Neural progenitor cell (in vitro differentiated cells): ENCODE measurements at regions not wholly inside any gene's neighbourhood (a gene's known extent, or its start where the extent isn't known, plus 50 kb on each side); places are given as distances from the start of the nearest gene placed in this dataset.

ENCODE experiments used
- DNase-seq: peaks from one replicate; pipeline ENCODE4 v3.0.0-alpha.2; 2016; ENCODE audit warnings: low spot score
- H2AFZ ChIP-seq: fragments of 200-600 bp; sonication (generic); replicated peaks from 2 replicates; pipeline ENCODE4 v1.6.1; 2016; ENCODE audit warnings: antibody characterized with exemption
- H3F3A ChIP-seq: fragments of 200-600 bp; sonication (generic); 2 replicates; pipeline ENCODE4 v1.6.1; 2016; ENCODE audit warnings: antibody characterized with exemption, low read depth
- H3K27ac ChIP-seq: fragments of 200-600 bp; sonication (generic); 2 replicates; pipeline ENCODE4 v1.5.1; 2016; ENCODE audit warnings: mild to moderate bottlenecking
- H3K27me3 ChIP-seq: fragments of 200-600 bp; sonication (generic); 2 replicates; pipeline ENCODE4 v1.6.1; 2016; ENCODE audit warnings: mild to moderate bottlenecking, moderate library complexity
- H3K36me3 ChIP-seq: fragments of 200-600 bp; sonication (generic); 2 replicates; pipeline ENCODE4 v1.5.1; 2016
- H3K4me1 ChIP-seq: fragments of 200-600 bp; sonication (generic); 2 replicates; pipeline ENCODE4 v1.6.1; 2016; ENCODE audit warnings: mixed run types
- H3K4me2 ChIP-seq: fragments of 200-600 bp; sonication (generic); 2 replicates; pipeline ENCODE4 v1.6.1; 2016
- H3K4me3 ChIP-seq: fragments of 200-600 bp; sonication (generic); 2 replicates; pipeline ENCODE4 v1.5.1; 2016
- H3K79me2 ChIP-seq: fragments of 200-600 bp; sonication (generic); 2 replicates; pipeline ENCODE4 v1.6.1; 2016; ENCODE audit warnings: low read depth
- H3K9ac ChIP-seq: fragments of 200-600 bp; sonication (generic); 2 replicates; pipeline ENCODE4 v1.6.1; 2016
- H3K9me3 ChIP-seq: fragments of 200-600 bp; sonication (generic); 2 replicates; pipeline ENCODE4 v1.5.1; 2016; ENCODE audit warnings: low read depth
- H4K20me1 ChIP-seq: fragments of 200-600 bp; sonication (generic); 2 replicates; pipeline ENCODE4 v1.6.1; 2016; ENCODE audit warnings: low read depth
- H3K27ac Mint-ChIP-seq: 3 replicates; pipeline ENCODE4 v1.8.0; 2021; ENCODE audit warnings: mixed read lengths
- H3K27me3 Mint-ChIP-seq: 2 replicates; pipeline ENCODE4 v1.8.0; 2022; ENCODE audit warnings: low read depth, mild to moderate bottlenecking, inconsistent platforms, moderate library complexity, mixed read lengths; ENCODE audit not compliant: insufficient read depth
- H3K36me3 Mint-ChIP-seq: 3 replicates; pipeline ENCODE4 v1.8.0; 2021; ENCODE audit warnings: mixed read lengths
- H3K4me1 Mint-ChIP-seq: 3 replicates; pipeline ENCODE4 v1.8.0; 2021; ENCODE audit warnings: mixed read lengths
- H3K4me3 Mint-ChIP-seq: 3 replicates; pipeline ENCODE4 v1.8.0; 2021; ENCODE audit warnings: mild to moderate bottlenecking, moderate library complexity, mixed read lengths
- H3K9me3 Mint-ChIP-seq: 3 replicates; pipeline ENCODE4 v1.8.0; 2020; ENCODE audit warnings: mixed read lengths
- EZH2 ChIP-seq: fragments of 200-600 bp; sonication (generic); IDR thresholded peaks from 2 replicates; pipeline ENCODE4 v1.6.1; 2017; ENCODE audit warnings: antibody characterized with exemption, mild to moderate bottlenecking, moderate library complexity
- EZH2phosphoT487 ChIP-seq: fragments of 200-600 bp; sonication (generic); IDR thresholded peaks from 2 replicates; pipeline ENCODE4 v1.6.1; 2017; ENCODE audit warnings: antibody characterized with exemption
- TF ChIP-seq, protein P1 (sequence below): fragments of 200-600 bp; sonication (generic); IDR thresholded peaks from 2 replicates; pipeline ENCODE4 v1.5.1; 2017; ENCODE audit warnings: antibody characterized with exemption, mild to moderate bottlenecking

DNA sequence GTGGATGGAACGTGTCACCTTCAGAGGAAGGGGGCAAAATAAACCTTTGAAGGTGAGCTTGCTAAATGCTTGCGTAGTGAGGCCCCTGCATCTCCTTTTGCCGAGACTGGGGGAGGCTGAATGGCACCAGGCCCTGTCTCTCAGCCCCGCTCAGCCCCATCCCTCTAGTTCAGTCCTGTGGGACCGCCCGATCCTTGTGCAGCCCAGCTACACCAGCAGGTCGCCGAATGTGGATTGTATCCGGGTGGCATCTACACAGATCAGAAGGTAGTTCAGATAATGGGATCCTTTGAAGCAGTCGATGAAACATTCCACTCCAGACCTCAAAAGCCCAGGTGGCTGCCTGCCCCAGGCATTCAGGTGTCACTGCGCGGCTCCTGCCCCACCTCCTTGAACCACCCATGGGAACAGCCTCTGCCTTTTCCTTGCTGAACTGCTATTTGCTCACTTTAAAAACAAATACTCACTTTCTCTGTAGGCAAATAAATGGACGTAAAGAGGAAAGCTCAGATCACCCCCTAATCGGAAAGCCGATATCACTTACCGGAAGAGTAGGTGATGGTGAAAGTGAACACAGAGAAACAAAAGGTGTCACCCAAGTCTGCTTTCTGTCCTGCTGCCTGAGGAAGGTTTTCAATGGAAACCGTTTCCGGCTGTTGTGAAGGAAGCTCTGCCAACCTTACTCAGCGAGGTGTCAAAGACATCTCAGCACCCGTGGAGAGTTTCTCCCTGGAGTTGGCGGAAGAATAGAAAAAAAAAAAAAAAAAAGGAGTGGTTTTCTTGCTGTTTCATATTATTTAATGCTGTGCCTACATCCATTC, 100.3 kb upstream of the NCOR2 start:
- H3K27ac Mint-ChIP-seq = no peak overlapping the region

DNA sequence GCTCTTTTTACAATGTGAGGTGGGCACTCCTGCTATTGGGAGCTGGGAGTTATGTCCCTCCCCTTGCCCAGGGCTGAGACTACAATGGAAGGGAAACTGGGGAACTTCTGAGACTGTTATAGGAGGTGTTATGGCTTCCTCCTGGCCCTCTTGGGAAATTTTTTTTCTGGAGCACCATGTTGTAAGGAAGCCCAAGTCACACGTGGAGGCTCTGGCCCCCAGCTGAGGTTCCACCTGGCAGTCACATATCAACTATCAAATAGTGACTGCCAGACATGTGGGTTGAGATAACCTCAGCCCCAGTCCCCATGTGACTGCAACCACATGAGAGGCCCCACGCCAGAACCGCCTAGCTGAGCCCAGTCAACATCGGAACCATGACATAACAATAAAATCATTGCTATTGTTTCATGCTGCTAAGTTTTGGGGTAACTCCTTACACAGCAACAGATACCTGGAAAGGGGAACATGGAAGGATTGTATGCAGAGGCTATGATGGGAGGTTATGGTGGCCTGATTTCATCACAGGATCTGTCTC, 99.4 kb upstream of the NCOR2 start:
- no peak overlapping the region for H3K9ac ChIP-seq
- peaks cover 17% of the 10 kb centered on the region for H3K4me1 Mint-ChIP-seq
- TF ChIP-seq EZH2 (no peak), EZH2phosphoT487 (no peak)
- TF ChIP-seq, protein P1, sequence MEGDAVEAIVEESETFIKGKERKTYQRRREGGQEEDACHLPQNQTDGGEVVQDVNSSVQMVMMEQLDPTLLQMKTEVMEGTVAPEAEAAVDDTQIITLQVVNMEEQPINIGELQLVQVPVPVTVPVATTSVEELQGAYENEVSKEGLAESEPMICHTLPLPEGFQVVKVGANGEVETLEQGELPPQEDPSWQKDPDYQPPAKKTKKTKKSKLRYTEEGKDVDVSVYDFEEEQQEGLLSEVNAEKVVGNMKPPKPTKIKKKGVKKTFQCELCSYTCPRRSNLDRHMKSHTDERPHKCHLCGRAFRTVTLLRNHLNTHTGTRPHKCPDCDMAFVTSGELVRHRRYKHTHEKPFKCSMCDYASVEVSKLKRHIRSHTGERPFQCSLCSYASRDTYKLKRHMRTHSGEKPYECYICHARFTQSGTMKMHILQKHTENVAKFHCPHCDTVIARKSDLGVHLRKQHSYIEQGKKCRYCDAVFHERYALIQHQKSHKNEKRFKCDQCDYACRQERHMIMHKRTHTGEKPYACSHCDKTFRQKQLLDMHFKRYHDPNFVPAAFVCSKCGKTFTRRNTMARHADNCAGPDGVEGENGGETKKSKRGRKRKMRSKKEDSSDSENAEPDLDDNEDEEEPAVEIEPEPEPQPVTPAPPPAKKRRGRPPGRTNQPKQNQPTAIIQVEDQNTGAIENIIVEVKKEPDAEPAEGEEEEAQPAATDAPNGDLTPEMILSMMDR = no peak
- H3K27me3 ChIP-seq = no peaks in the 10 kb centered on the region
- H3K4me1 ChIP-seq = peaks cover 8% of the 10 kb centered on the region
- H3K9me3 ChIP-seq = no peaks in the 10 kb centered on the region
- H3K4me3 ChIP-seq = no peak overlapping the region
- no peaks in the 10 kb centered on the region for H3K36me3 ChIP-seq
- peaks cover 17% of the 10 kb centered on the region for H3F3A ChIP-seq
- H3K4me2 ChIP-seq = no peak overlapping the region
- H2AFZ ChIP-seq = no peak overlapping the region
- no peak overlapping the region for H3K27ac ChIP-seq
- H4K20me1 ChIP-seq = no peaks in the 10 kb centered on the region
- no peak overlapping the region for H3K27ac Mint-ChIP-seq
- H3K27me3 Mint-ChIP-seq = peaks cover 7% of the 10 kb centered on the region
- no peaks in the 10 kb centered on the region for H3K79me2 ChIP-seq
- peaks cover 23% of the 10 kb centered on the region for H3K9me3 Mint-ChIP-seq
- no peak for DNase-seq
- no peak overlapping the region for H3K4me3 Mint-ChIP-seq
- H3K36me3 Mint-ChIP-seq = no peaks in the 10 kb centered on the region

More for the DNA sequence above, 100.3 kb upstream of the NCOR2 start:
- Histone ChIP-seq H3K4me2 (no peak overlapping the region), H3K9ac (no peak overlapping the region), H3K79me2 (no peaks in the 10 kb centered on the region), H3K9me3 (no peaks in the 10 kb centered on the region), H3F3A (peaks cover 26% of the 10 kb centered on the region), H3K36me3 (no peaks in the 10 kb centered on the region), H3K4me3 (no peak overlapping the region), H3K27ac (no peak overlapping the region), H3K27me3 (no peaks in the 10 kb centered on the region), H4K20me1 (no peaks in the 10 kb centered on the region), H2AFZ (no peak overlapping the region), H3K4me1 (peaks cover 8% of the 10 kb centered on the region)
- Mint-ChIP-seq H3K9me3 (peaks cover 22% of the 10 kb centered on the region), H3K4me3 (no peak overlapping the region), H3K36me3 (no peaks in the 10 kb centered on the region), H3K27me3 (peaks cover 7% of the 10 kb centered on the region), H3K4me1 (peaks cover 9% of the 10 kb centered on the region)
- TF ChIP-seq EZH2 = no peak
- TF ChIP-seq, protein P1 = no peak
- TF ChIP-seq EZH2phosphoT487 = no peak
- DNase-seq = no peak

DNA sequence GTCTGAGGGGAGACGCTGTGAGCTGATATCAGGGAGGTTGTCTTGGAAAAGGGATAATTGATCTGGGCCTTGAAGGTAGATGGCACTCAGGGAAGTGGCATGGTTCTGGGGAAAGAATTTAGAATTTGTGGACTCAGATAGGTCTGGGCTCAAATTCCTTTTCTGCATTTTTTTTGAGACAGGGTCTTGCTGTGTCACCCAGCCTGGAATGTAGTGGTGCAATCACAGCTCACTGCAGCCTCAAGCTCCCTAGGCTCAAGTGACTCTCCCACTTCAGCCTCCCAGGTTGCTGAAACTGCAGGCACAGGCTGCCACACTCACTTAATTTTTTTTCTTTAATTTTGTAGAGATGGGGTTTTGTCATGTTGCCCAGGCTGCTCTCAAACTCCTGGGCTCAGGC, 98.1 kb upstream of the NCOR2 start:
- Mint-ChIP-seq H3K4me3 (peak overlapping the region; percentile 5), H3K27me3 (peaks cover 7% of the 10 kb centered on the region), H3K27ac (peak overlapping the region; percentile 18), H3K36me3 (no peaks in the 10 kb centered on the region), H3K4me1 (peaks cover 30% of the 10 kb centered on the region), H3K9me3 (peaks cover 23% of the 10 kb centered on the region)
- H3K9ac ChIP-seq = no peak overlapping the region
- peaks cover 20% of the 10 kb centered on the region for H3K4me1 ChIP-seq
- no peak overlapping the region for H3K4me3 ChIP-seq
- no peaks in the 10 kb centered on the region for H3K79me2 ChIP-seq
- peaks cover 14% of the 10 kb centered on the region for H3F3A ChIP-seq
- TF ChIP-seq, protein P1 = no peak
- TF ChIP-seq EZH2phosphoT487 = no peak
- no peaks in the 10 kb centered on the region for H3K36me3 ChIP-seq
- H2AFZ ChIP-seq = no peak overlapping the region
- no peak overlapping the region for H3K27ac ChIP-seq
- H3K9me3 ChIP-seq = no peaks in the 10 kb centered on the region
- no peak overlapping the region for H3K4me2 ChIP-seq
- DNase-seq = no peak
- H4K20me1 ChIP-seq = no peaks in the 10 kb centered on the region
- H3K27me3 ChIP-seq = no peaks in the 10 kb centered on the region
